Left ventricle myocardium inferior (tissue), 1 donor: ENCODE measurements at regions not wholly inside any gene's neighbourhood (a gene's known extent, or its start where the extent isn't known, plus 50 kb on each side); places are given as distances from the start of the nearest gene placed in this dataset.

Experiments
- DNase-seq: peaks from one replicate; pipeline ENCODE4 v3.0.0-alpha.2; 2020
- H3K27ac ChIP-seq: fragments of 200-600 bp; replicated peaks from 2 replicates; pipeline ENCODE4 v1.8.0; 2021
- H3K27me3 ChIP-seq: fragments of 200-600 bp; 2 replicates; pipeline ENCODE4 v1.8.0; 2021; ENCODE audit warnings: low read depth
- H3K36me3 ChIP-seq: fragments of 200-600 bp; 2 replicates; pipeline ENCODE4 v1.8.0; 2021
- H3K4me1 ChIP-seq: fragments of 200-600 bp; 2 replicates; pipeline ENCODE4 v1.8.0; 2021
- H3K4me3 ChIP-seq: fragments of 200-600 bp; 2 replicates; pipeline ENCODE4 v1.8.0; 2021; ENCODE audit warnings: mild to moderate bottlenecking, moderate library complexity
- H3K9me3 ChIP-seq: fragments of 200-600 bp; replicated peaks from 2 replicates; pipeline ENCODE4 v1.8.0; 2021
- intact Hi-C: fragments of 100-400 bp; cut with micrococcal nuclease; formaldehyde crosslinking; loops from one replicate; pipeline ENCODE4 v1.11.0; 2022
- TF ChIP-seq, protein P1 (sequence below): fragments of 200-600 bp; IDR thresholded peaks from 2 replicates; pipeline ENCODE4 v1.8.0; 2021; ENCODE audit warnings: antibody characterized with exemption, mild to moderate bottlenecking, borderline replicate concordance
- donor health status: DM: no; HTN: yes; CAD: no; lungs with severe emphysema.

DNA sequence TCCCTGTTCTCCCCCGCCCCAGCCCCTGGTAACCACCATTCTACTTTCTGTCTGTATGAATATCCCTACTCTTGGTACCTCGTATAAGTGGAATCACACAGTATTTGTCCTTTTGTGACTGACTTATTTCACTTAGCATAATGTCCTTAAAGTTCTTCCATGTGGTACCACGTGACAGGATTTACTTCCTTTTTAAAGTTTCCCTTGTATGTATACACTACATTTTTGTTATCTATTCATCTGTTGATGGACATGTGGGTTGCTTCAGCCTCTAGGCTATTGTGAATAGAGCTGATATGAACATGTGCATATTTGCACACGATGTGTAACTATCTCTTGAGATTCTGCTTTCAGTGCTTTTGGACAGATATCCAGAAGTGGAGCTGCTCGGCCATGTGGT lies 59.6 kb upstream of the GJB6 start:
- intact Hi-C loops = no loop called here
- TF ChIP-seq, protein P1, sequence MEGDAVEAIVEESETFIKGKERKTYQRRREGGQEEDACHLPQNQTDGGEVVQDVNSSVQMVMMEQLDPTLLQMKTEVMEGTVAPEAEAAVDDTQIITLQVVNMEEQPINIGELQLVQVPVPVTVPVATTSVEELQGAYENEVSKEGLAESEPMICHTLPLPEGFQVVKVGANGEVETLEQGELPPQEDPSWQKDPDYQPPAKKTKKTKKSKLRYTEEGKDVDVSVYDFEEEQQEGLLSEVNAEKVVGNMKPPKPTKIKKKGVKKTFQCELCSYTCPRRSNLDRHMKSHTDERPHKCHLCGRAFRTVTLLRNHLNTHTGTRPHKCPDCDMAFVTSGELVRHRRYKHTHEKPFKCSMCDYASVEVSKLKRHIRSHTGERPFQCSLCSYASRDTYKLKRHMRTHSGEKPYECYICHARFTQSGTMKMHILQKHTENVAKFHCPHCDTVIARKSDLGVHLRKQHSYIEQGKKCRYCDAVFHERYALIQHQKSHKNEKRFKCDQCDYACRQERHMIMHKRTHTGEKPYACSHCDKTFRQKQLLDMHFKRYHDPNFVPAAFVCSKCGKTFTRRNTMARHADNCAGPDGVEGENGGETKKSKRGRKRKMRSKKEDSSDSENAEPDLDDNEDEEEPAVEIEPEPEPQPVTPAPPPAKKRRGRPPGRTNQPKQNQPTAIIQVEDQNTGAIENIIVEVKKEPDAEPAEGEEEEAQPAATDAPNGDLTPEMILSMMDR = no peak
- no peak for DNase-seq
- no peaks in the 10 kb centered on the region for H3K4me1 ChIP-seq
- H3K9me3 ChIP-seq = peaks cover 4% of the 10 kb centered on the region
- no peaks in the 10 kb centered on the region for H3K27me3 ChIP-seq
- H3K36me3 ChIP-seq = no peaks in the 10 kb centered on the region
- no peak overlapping the region for H3K27ac ChIP-seq
- no peak overlapping the region for H3K4me3 ChIP-seq

GRCh38 chr13:20291037-20291436 lies 58.9 kb upstream of the GJB6 start:
- peaks cover 10% of the 10 kb centered on the region for H3K9me3 ChIP-seq
- intact Hi-C loops = no loop called here
- no peak overlapping the region for H3K27ac ChIP-seq
- no peak for DNase-seq
- TF ChIP-seq, protein P1 = no peak
- no peaks in the 10 kb centered on the region for H3K27me3 ChIP-seq
- H3K4me1 ChIP-seq = no peaks in the 10 kb centered on the region
- H3K36me3 ChIP-seq = no peaks in the 10 kb centered on the region
- no peak overlapping the region for H3K4me3 ChIP-seq

- intact Hi-C loops = no loop called here
These were observed 56.4 kb upstream of the GJB6 start for GRCh38 chr13:20288561-20288960.

DNA sequence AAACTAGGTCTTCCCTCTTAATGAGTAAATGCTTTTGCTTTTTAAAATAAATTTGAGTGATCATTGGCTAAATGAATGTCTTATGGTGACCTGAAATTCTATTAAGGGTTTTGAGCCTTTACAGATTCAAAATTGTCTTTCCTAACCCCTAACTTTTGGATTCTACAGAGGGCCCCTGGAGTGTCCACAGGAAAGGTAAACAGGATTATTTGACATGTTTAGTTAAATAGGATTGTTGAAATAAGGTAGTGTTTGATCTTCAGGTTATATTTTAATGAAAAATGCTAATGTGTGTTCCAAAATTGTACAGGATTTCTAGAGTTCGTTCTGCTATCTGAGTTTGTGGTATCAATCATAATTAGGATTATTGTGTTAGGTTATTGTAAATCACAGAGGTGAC lies 55.9 kb upstream of the GJB6 start:
- H3K36me3 ChIP-seq = peaks cover 4% of the 10 kb centered on the region
- H3K27me3 ChIP-seq = no peaks in the 10 kb centered on the region
- intact Hi-C loops = no loop called here
- H3K4me1 ChIP-seq = no peaks in the 10 kb centered on the region
- H3K4me3 ChIP-seq = no peak overlapping the region
- peaks cover 41% of the 10 kb centered on the region for H3K9me3 ChIP-seq
- TF ChIP-seq, protein P1 = no peak
- no peak overlapping the region for H3K27ac ChIP-seq
- DNase-seq = no peak

More at GRCh38 chr13:20288561-20288960, 56.4 kb upstream of the GJB6 start:
- no peaks in the 10 kb centered on the region for H3K27me3 ChIP-seq
- peaks cover 35% of the 10 kb centered on the region for H3K9me3 ChIP-seq
- no peak overlapping the region for H3K4me3 ChIP-seq
- TF ChIP-seq, protein P1 = no peak
- peaks cover 4% of the 10 kb centered on the region for H3K36me3 ChIP-seq
- no peaks in the 10 kb centered on the region for H3K4me1 ChIP-seq
- no peak for DNase-seq
- H3K27ac ChIP-seq = no peak overlapping the region

DNA sequence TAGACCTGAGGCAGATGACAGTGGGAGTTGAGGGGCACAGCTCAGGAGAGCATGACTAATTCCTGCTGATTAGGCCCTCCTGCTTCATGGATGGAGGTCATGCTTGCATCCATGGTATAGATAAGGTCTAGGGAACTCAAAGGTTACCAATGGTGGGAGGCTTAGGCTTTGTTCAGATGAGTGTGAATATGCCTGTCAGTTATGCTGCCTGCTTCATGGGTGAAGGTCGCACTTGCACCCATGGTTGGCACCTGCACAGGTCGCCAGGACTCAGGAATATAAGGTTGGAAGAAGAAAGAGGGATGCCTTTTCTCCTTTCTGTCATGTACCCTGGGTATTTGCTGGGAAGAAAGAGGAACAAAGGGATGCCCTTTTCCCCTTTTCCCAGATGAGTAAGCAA lies 53.4 kb upstream of the GJB6 start:
- Histone ChIP-seq H3K27ac (no peak overlapping the region), H3K9me3 (peaks cover 56% of the 10 kb centered on the region), H3K36me3 (peaks cover 4% of the 10 kb centered on the region), H3K4me3 (no peak overlapping the region), H3K27me3 (no peaks in the 10 kb centered on the region), H3K4me1 (no peaks in the 10 kb centered on the region)
- TF ChIP-seq, protein P1 = no peak
- intact Hi-C loops = no loop called here
- DNase-seq = no peak
